CD4-positive, CD25-positive, alpha-beta regulatory T cell (primary cell): ENCODE measurements at regions not wholly inside any gene's neighbourhood (a gene's known extent, or its start where the extent isn't known, plus 50 kb on each side); places are given as distances from the start of the nearest gene placed in this dataset.
"Not testable (repeated sequence)": the region's sequence is repeated elsewhere in the genome, so short reads cannot be mapped to it uniquely, and the experiment has no call there.

Experiments
- ATAC-seq, 2 donors: fragments of 150-1000 bp; cut with Tn5 transposase; one replicate each; pipeline ENCODE4 v1.10.0; 2021; ENCODE audit warnings: low read depth in 2 of 2, moderate number of reproducible peaks in 2 of 2, moderate library complexity in 1 of 2
- DNase-seq, 3 donors: peaks; one replicate each; pipeline versions ENCODE4 v3.0.0 to v3.0.0-alpha.2; 2012 to 2022; ENCODE audit warnings: mixed read lengths in 1 of 3
- H3K27ac ChIP-seq: one replicate; pipeline ENCODE4 v1.7.0; 2013; ENCODE audit warnings: mild to moderate bottlenecking, low read length; ENCODE audit not compliant: insufficient read depth, poor library complexity, severe bottlenecking
- H3K27me3 ChIP-seq: one replicate; pipeline ENCODE4 v1.7.0; 2013; ENCODE audit warnings: low read length; ENCODE audit not compliant: control insufficient read depth, insufficient read depth
- H3K36me3 ChIP-seq: one replicate; pipeline ENCODE4 v1.7.0; 2013; ENCODE audit warnings: mild to moderate bottlenecking, low read length, moderate library complexity; ENCODE audit not compliant: control insufficient read depth, insufficient read depth
- H3K4me1 ChIP-seq: 2 replicates; pipeline ENCODE4 v1.7.0; 2013; ENCODE audit warnings: mild to moderate bottlenecking, low read length; ENCODE audit not compliant: insufficient read depth, control insufficient read depth, poor library complexity, severe bottlenecking
- H3K4me3 ChIP-seq: one replicate; pipeline ENCODE4 v1.7.0; 2013; ENCODE audit warnings: low read depth, mild to moderate bottlenecking, low read length, moderate library complexity
- H3K9me3 ChIP-seq, 2 experiments: 1 replicate in 1 of 2; 2 replicates in 1 of 2; pipeline ENCODE4 v1.7.0; 2013; ENCODE audit warnings: low read length in 2 of 2, mild to moderate bottlenecking in 1 of 2, moderate library complexity in 1 of 2; ENCODE audit not compliant: control insufficient read depth in 2 of 2
- H3K27ac Mint-ChIP-seq, 3 donors: one replicate each; pipeline ENCODE4 v1.8.0; 2020 to 2022; ENCODE audit warnings: mild to moderate bottlenecking in 3 of 3, mixed read lengths in 3 of 3, moderate library complexity in 2 of 3
- H3K27me3 Mint-ChIP-seq: one replicate; pipeline ENCODE4 v1.8.0; 2022; ENCODE audit warnings: mild to moderate bottlenecking, mixed read lengths
- H3K36me3 Mint-ChIP-seq: one replicate; pipeline ENCODE4 v1.8.0; 2020; ENCODE audit warnings: mixed read lengths
- H3K4me1 Mint-ChIP-seq, 4 donors: one replicate each; pipeline ENCODE4 v1.8.0; 2020 to 2022; ENCODE audit warnings: mixed read lengths in 4 of 4, mild to moderate bottlenecking in 1 of 4
- H3K4me3 Mint-ChIP-seq, 4 donors: one replicate each; pipeline ENCODE4 v1.8.0; 2020 to 2022; ENCODE audit warnings: mild to moderate bottlenecking in 4 of 4, mixed read lengths in 4 of 4, moderate library complexity in 3 of 4
- H3K9me3 Mint-ChIP-seq, 7 donors: one replicate each; pipeline ENCODE4 v1.8.0; 2020 to 2022; ENCODE audit warnings: mixed read lengths in 7 of 7, mild to moderate bottlenecking in 3 of 7, moderate library complexity in 2 of 7

GRCh38 chr12:93094222-93094621 lies 165.1 kb upstream of the EEA1 start:
- not testable (repeated sequence) for DNase-seq, H3K9me3 ChIP-seq, H3K36me3 Mint-ChIP-seq, H3K27ac ChIP-seq, H3K27me3 ChIP-seq, H3K36me3 ChIP-seq, ATAC-seq, H3K4me1 ChIP-seq, H3K27me3 Mint-ChIP-seq, H3K4me3 ChIP-seq, H3K27ac Mint-ChIP-seq, H3K4me3 Mint-ChIP-seq, H3K9me3 Mint-ChIP-seq
- peaks cover 5 to 14% (median 11%) of the 10 kb centered on the region in 4 donors for H3K4me1 Mint-ChIP-seq

GRCh38 chr12:93094988-93095737 lies 166.1 kb upstream of the EEA1 start:
- no peak overlapping the region for H3K4me3 Mint-ChIP-seq
- Histone ChIP-seq H3K36me3 (no peaks in the 10 kb centered on the region), H3K27me3 (no peaks in the 10 kb centered on the region), H3K4me3 (no peak overlapping the region), H3K4me1 (peaks cover 3% of the 10 kb centered on the region), H3K9me3 (no peaks in the 10 kb centered on the region), H3K27ac (no peak overlapping the region)
- peak in 1 of 3 donors; percentile 15 for DNase-seq
- H3K27me3 Mint-ChIP-seq, result no peaks in the 10 kb centered on the region
- H3K4me1 Mint-ChIP-seq, result peaks cover 5 to 13% (median 10%) of the 10 kb centered on the region in 4 donors
- no peak for ATAC-seq
- H3K9me3 Mint-ChIP-seq, result no peaks in the 10 kb centered on the region
- H3K36me3 Mint-ChIP-seq, result no peaks in the 10 kb centered on the region
- peak overlapping the region in 1 of 3 donors; percentile 54 for H3K27ac Mint-ChIP-seq

GRCh38 chr12:93097417-93097816 lies 168.3 kb upstream of the EEA1 start:
- Histone ChIP-seq H3K27me3 (no peaks in the 10 kb centered on the region), H3K36me3 (no peaks in the 10 kb centered on the region), H3K4me3 (no peak overlapping the region), H3K4me1 (peaks cover 3% of the 10 kb centered on the region), H3K27ac (no peak overlapping the region), H3K9me3 (no peaks in the 10 kb centered on the region)
- no peaks in the 10 kb centered on the region for H3K27me3 Mint-ChIP-seq
- H3K4me1 Mint-ChIP-seq, result peaks cover 5 to 11% (median 9%) of the 10 kb centered on the region in 4 donors
- DNase-seq, result no peak
- no peaks in the 10 kb centered on the region for H3K36me3 Mint-ChIP-seq
- H3K9me3 Mint-ChIP-seq, result no peaks in the 10 kb centered on the region
- ATAC-seq, result no peak
- H3K27ac Mint-ChIP-seq, result peak overlapping the region in 1 of 3 donors; percentile 19
- no peak overlapping the region for H3K4me3 Mint-ChIP-seq

- Histone ChIP-seq H3K36me3 (no peaks in the 10 kb centered on the region), H3K27ac (no peak overlapping the region), H3K9me3 (no peaks in the 10 kb centered on the region), H3K27me3 (no peaks in the 10 kb centered on the region), H3K4me3 (no peak overlapping the region), H3K4me1 (peaks cover 3% of the 10 kb centered on the region)
- Mint-ChIP-seq H3K4me1 (peaks cover 5 to 11% (median 9%) of the 10 kb centered on the region in 4 donors), H3K36me3 (no peaks in the 10 kb centered on the region), H3K27ac (no peak overlapping the region), H3K9me3 (no peaks in the 10 kb centered on the region), H3K4me3 (peak overlapping the region in 2 of 4 donors; percentile 3 to 11), H3K27me3 (no peaks in the 10 kb centered on the region)
- DNase-seq (peak; percentile 35 to 82 (median 54)), ATAC-seq (peak; percentile 69 to 75)
Measured at GRCh38 chr12:93098077-93098476, 169.0 kb upstream of the EEA1 start.

- no peak for DNase-seq
- Mint-ChIP-seq H3K4me1 (peaks cover 5 to 11% (median 9%) of the 10 kb centered on the region in 4 donors), H3K36me3 (no peaks in the 10 kb centered on the region), H3K27ac (no peak overlapping the region), H3K4me3 (no peak overlapping the region), H3K27me3 (no peaks in the 10 kb centered on the region), H3K9me3 (no peaks in the 10 kb centered on the region)
- peaks cover 3% of the 10 kb centered on the region for H3K4me1 ChIP-seq
- no peaks in the 10 kb centered on the region for H3K27me3 ChIP-seq
- no peak overlapping the region for H3K4me3 ChIP-seq
- no peak for ATAC-seq
- H3K9me3 ChIP-seq, result no peaks in the 10 kb centered on the region
- H3K27ac ChIP-seq, result no peak overlapping the region
- no peaks in the 10 kb centered on the region for H3K36me3 ChIP-seq
Measured at GRCh38 chr12:93099792-93100191, 170.7 kb upstream of the EEA1 start.

GRCh38 chr12:93100610-93101009 lies 171.5 kb upstream of the EEA1 start:
- Histone ChIP-seq H3K27me3 (no peaks in the 10 kb centered on the region), H3K36me3 (no peaks in the 10 kb centered on the region), H3K4me1 (no peaks in the 10 kb centered on the region), H3K27ac (no peak overlapping the region), H3K9me3 (no peaks in the 10 kb centered on the region), H3K4me3 (no peak overlapping the region)
- Mint-ChIP-seq H3K27me3 (no peaks in the 10 kb centered on the region), H3K4me3 (no peak overlapping the region), H3K27ac (no peak overlapping the region), H3K9me3 (no peaks in the 10 kb centered on the region), H3K36me3 (no peaks in the 10 kb centered on the region), H3K4me1 (peaks cover 0 to 10% (median 6%) of the 10 kb centered on the region in 4 donors)
- DNase-seq (no peak), ATAC-seq (no peak)

GRCh38 chr12:93101367-93101766 lies 172.3 kb upstream of the EEA1 start:
- H3K4me1 Mint-ChIP-seq, result peaks cover 0 to 10% (median 6%) of the 10 kb centered on the region in 4 donors
- Histone ChIP-seq H3K36me3 (no peaks in the 10 kb centered on the region), H3K27me3 (no peaks in the 10 kb centered on the region), H3K27ac (no peak overlapping the region), H3K4me1 (no peaks in the 10 kb centered on the region), H3K4me3 (no peak overlapping the region), H3K9me3 (no peaks in the 10 kb centered on the region)
- no peak overlapping the region for H3K4me3 Mint-ChIP-seq
- H3K27me3 Mint-ChIP-seq, result no peaks in the 10 kb centered on the region
- ATAC-seq (no peak), DNase-seq (no peak)
- no peak overlapping the region for H3K27ac Mint-ChIP-seq
- no peaks in the 10 kb centered on the region for H3K36me3 Mint-ChIP-seq
- no peaks in the 10 kb centered on the region for H3K9me3 Mint-ChIP-seq

- ATAC-seq, result no peak
- H3K9me3 Mint-ChIP-seq, result no peaks in the 10 kb centered on the region
- H3K27ac ChIP-seq, result no peak overlapping the region
- H3K27ac Mint-ChIP-seq, result no peak overlapping the region
- no peaks in the 10 kb centered on the region for H3K36me3 ChIP-seq
- H3K4me3 Mint-ChIP-seq, result no peak overlapping the region
- H3K27me3 ChIP-seq, result no peaks in the 10 kb centered on the region
- H3K9me3 ChIP-seq, result no peaks in the 10 kb centered on the region
- H3K27me3 Mint-ChIP-seq, result no peaks in the 10 kb centered on the region
- H3K4me1 Mint-ChIP-seq, result peaks cover 0 to 10% (median 6%) of the 10 kb centered on the region in 4 donors
- H3K4me3 ChIP-seq, result no peak overlapping the region
- H3K36me3 Mint-ChIP-seq, result no peaks in the 10 kb centered on the region
- no peaks in the 10 kb centered on the region for H3K4me1 ChIP-seq
- DNase-seq, result no peak
Measured at GRCh38 chr12:93102312-93102711, 173.2 kb upstream of the EEA1 start.
